Coronary artery (tissue), 2 donors: ENCODE measurements at regions not wholly inside any gene's neighbourhood (a gene's known extent, or its start where the extent isn't known, plus 50 kb on each side); places are given as distances from the start of the nearest gene placed in this dataset.
"Not testable (repeated sequence)": the region's sequence is repeated elsewhere in the genome, so short reads cannot be mapped to it uniquely, and the experiment has no call there.

Experiments
- DNase-seq: peaks from one replicate; pipeline ENCODE4 v3.0.0-alpha.2; 2017; ENCODE audit warnings: low spot score
- H3K27ac ChIP-seq, 2 donors: fragments of 200-600 bp; sonication (generic); one replicate each; pipeline ENCODE4 v1.5.1; 2016 to 2019
- H3K4me3 ChIP-seq: fragments of 200-600 bp; sonication (generic); 2 replicates; pipeline ENCODE4 v1.5.1; 2016; ENCODE audit warnings: mild to moderate bottlenecking, moderate library complexity
- TF ChIP-seq, protein P1 (sequence below): fragments of 200-600 bp; sonication (generic); IDR thresholded peaks from one replicate; pipeline ENCODE4 v1.5.1; 2019; ENCODE audit warnings: antibody characterized with exemption

DNA sequence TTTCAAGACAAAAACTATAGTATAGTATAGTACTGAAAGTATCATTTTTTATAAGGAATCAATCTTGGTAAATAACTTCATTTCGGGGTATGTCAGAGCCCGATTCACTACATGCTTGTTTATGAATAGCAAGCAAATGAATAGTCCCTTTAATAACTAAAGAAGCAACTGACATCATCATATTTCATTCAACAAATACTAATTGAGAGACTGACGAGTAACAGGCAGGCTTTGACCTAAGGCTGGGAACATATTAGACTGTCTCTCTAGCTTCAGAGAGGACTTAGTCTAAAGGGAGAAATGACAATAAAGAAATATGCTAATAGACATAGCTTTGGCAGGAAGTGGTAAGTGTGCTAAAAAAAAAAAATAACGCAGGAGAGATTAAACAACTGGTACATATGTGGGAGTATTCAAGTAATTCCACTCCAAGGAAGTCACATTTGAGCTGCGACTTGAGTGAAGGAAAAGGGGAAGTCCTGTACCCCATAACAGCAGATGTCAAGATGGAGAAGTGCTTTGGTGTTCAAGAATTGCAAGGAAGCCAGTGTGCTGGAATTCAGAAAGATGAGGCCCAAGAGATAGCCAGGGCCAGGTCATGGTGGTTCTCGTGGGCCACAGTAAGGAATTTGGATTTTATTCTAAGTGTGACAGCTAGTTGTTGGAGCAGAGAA is 284.9 kb downstream of the FBXO8 start:
- Histone ChIP-seq H3K27ac (no peak overlapping the region), H3K4me3 (no peak overlapping the region)
- TF ChIP-seq, protein P1, sequence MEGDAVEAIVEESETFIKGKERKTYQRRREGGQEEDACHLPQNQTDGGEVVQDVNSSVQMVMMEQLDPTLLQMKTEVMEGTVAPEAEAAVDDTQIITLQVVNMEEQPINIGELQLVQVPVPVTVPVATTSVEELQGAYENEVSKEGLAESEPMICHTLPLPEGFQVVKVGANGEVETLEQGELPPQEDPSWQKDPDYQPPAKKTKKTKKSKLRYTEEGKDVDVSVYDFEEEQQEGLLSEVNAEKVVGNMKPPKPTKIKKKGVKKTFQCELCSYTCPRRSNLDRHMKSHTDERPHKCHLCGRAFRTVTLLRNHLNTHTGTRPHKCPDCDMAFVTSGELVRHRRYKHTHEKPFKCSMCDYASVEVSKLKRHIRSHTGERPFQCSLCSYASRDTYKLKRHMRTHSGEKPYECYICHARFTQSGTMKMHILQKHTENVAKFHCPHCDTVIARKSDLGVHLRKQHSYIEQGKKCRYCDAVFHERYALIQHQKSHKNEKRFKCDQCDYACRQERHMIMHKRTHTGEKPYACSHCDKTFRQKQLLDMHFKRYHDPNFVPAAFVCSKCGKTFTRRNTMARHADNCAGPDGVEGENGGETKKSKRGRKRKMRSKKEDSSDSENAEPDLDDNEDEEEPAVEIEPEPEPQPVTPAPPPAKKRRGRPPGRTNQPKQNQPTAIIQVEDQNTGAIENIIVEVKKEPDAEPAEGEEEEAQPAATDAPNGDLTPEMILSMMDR: no peak
- no peak for DNase-seq

DNA sequence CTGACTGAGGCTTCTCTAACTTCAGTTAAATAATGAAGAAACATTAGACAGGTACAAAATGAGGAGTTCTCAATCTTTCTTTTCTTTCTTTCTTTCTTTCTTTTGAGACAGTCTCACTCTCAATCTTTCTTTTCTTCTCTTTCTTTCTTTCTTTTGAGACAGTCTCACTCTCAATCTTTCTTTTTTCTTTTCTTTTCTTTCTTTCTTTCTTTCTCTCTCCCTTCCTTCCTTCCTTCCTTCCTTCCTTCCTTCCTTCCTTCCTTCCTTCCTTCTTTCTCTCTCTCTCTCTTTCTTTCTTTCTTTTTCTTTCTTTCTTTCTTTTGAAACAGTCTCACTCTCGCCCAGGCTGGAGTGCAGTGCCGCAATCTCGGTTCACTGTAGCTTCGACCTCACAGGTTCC is 287.7 kb downstream of the FBXO8 start:
- H3K27ac ChIP-seq, DNase-seq, H3K4me3 ChIP-seq: not testable (repeated sequence)

DNA sequence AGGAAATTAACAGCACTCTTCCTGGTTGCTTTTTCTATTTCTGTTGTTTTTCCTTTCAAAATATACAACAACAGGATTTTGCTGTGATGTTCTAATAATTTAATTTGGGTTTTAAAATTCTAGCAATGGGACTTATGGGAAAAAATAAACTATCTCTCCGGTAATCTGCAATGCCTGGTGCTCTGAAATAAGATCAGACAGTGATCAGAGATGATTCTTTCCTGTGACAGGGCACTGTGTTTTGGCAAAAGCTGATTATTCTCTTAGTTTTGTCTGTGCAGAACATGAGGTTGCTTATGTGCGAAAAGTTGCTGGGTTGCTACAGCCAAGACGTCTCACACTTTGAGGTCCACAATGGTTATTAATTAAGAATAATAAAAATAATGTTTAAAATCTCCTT is 291.7 kb downstream of the FBXO8 start:
- Histone ChIP-seq H3K27ac (no peak overlapping the region), H3K4me3 (no peak overlapping the region)
- TF ChIP-seq, protein P1: no peak
- no peak for DNase-seq

DNA sequence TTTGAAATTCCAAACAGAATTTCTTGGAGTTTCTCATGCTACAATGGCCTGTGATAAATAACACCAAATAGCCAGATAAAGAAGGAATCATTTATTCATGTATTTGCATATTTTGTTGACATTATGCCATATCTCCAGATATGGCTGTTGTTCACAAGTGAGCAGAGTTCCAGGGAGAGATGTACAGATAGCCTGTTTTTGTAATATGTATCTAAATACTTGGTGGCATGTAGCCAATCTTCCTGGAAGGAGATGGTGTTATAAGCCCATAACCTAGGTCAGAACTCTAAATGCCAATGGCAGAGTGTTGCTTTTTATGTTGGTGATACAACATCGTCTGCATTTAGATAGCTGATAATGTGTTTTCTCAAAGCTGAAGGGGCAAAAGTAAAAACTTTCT is 292.2 kb downstream of the FBXO8 start:
- no peak overlapping the region for H3K4me3 ChIP-seq
- DNase-seq: no peak
- TF ChIP-seq, protein P1: no peak
- peak overlapping the region in 1 of 2 donors; percentile 16 for H3K27ac ChIP-seq

DNA sequence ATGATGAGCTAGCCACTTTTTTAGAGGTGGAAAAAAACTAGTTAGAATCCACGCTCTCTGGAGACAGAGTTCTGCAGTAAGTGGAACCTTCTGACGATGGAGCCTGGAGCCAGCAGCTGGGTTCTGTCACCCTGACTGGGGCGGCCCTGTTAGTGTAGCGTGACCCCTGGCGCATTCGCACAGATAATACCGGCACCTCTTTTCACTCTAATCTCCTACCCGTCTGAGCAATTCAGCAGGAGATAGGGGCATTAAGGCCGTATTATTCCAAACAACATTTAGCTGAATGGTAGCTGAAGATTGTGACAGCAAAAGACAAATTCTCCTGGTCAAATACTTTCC is 292.6 kb downstream of the FBXO8 start:
- Histone ChIP-seq H3K27ac (peak overlapping the region in 1 of 2 donors; percentile 16), H3K4me3 (no peak overlapping the region)
- no peak for DNase-seq
- TF ChIP-seq, protein P1: no peak

DNA sequence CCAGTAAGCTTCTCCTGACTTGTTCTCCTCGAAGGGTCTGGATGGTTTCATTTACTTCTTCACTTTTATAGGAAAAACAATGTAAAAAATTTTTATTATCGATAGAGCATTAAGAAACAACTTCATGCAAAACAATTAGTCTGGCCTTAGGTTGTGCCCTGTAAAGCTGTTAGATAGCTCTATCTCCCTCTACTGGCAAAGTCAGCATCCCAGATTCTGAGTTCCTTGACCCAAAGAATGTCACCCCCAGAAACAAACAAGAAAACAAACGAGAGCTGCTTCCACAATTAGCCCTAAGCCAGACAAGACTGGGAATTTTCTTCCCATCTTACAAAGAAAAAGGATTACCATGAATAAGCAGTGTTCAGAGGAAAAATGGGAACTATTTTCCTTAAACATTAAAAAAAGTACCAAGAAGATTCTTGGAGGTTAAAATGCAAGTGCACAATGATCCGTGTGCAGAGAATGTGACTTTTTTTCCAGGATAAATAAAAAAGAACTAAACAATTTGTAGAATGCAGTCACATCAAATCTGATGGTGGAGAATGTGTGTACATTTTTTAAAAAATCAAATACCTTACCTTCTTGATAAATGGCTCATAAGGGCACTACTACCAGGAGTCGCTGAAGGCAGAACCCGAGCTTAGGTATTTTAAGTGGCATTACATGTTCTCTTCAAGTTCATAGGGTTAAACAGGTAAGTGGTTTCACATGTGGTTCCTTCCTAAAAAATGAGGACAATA is 293.2 kb downstream of the FBXO8 start:
- no peak overlapping the region for H3K4me3 ChIP-seq
- no peak for DNase-seq
- TF ChIP-seq, protein P1: peak; percentile 23
- H3K27ac ChIP-seq: no peak overlapping the region

DNA sequence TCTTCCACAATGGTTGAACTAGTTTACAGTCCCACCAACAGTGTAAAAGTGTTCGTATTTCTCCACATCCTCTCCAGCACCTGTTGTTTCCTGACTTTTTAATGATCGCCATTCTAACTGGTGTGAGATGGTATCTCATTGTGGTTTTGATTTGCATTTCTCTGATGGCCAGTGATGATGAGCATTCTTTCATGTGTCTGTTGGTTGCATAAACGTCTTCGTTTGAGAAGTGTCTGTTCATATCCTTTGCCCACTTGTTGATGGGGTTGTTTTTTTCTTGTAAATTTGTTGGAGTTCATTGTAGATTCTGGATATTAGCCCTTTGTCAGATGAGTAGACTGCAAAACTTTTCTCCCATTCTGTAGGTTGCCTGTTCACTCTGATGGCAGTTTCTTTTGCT is 319.9 kb downstream of the FBXO8 start:
- not testable (repeated sequence) for DNase-seq, H3K4me3 ChIP-seq, H3K27ac ChIP-seq

DNA sequence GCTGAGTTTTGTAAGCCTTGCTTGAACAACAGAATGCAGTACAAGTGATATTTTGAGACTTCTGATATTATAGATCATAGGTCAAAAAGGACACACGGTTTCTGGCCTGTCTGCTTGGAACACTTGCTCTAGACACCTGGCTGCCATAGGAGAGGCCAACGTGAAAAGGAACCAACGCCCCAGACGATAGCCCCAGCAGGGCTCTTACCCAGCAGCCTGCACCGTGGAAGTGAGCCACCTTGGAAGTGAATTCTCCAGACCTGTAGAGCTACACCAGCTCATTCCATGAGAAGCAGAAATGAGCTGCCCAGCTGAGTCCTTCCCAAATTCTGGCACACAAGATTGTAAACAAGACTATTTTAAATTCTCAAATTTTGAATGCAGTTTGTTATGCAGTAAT is 323.1 kb downstream of the FBXO8 start:
- Histone ChIP-seq H3K4me3 (no peak overlapping the region), H3K27ac (no peak overlapping the region)
- no peak for DNase-seq
- TF ChIP-seq, protein P1: no peak
